HG02588 (cell line): ENCODE measurements at regions not wholly inside any gene's neighbourhood (a gene's known extent, or its start where the extent isn't known, plus 50 kb on each side); places are given as distances from the start of the nearest gene placed in this dataset.
"Not testable (repeated sequence)": the region's sequence is repeated elsewhere in the genome, so short reads cannot be mapped to it uniquely, and the experiment has no call there.

Source experiments
- ATAC-seq: cut with Tn5 transposase; IDR thresholded peaks from one replicate; pipeline ENCODE4 v1.9.1; 2021; ENCODE audit warnings: mild to moderate bottlenecking, moderate library complexity; ENCODE audit not compliant: unreplicated experiment

- ATAC-seq: not testable (repeated sequence)
Measured at GRCh38 chrY:6315917-6316316, 69.9 kb downstream of the TSPY2 start.

- ATAC-seq: not testable (repeated sequence)
Measured at GRCh38 chrY:6316419-6316818, 70.4 kb downstream of the TSPY2 start.

GRCh38 chrY:6366433-6366832 lies 120.4 kb downstream of the TSPY2 start:
- not testable (repeated sequence) for ATAC-seq

- ATAC-seq: not testable (repeated sequence)
Measured at GRCh38 chrY:6382390-6383165, 136.6 kb downstream of the TSPY2 start.

GRCh38 chrY:6388658-6389057 lies 142.6 kb downstream of the TSPY2 start:
- not testable (repeated sequence) for ATAC-seq

- peak; percentile 76 for ATAC-seq
Measured at GRCh38 chrY:6389561-6389960, 143.5 kb downstream of the TSPY2 start.

- not testable (repeated sequence) for ATAC-seq
Measured at GRCh38 chrY:6392200-6392599, 146.2 kb downstream of the TSPY2 start.

- ATAC-seq: not testable (repeated sequence)
Measured at GRCh38 chrY:6393242-6393641, 147.2 kb downstream of the TSPY2 start.

GRCh38 chrY:6395042-6395441 lies 149.0 kb downstream of the TSPY2 start:
- ATAC-seq: peak; percentile 77

GRCh38 chrY:6401871-6402270 lies 155.8 kb downstream of the TSPY2 start:
- not testable (repeated sequence) for ATAC-seq

GRCh38 chrY:6406827-6407226 lies 160.8 kb downstream of the TSPY2 start:
- peak; percentile 70 for ATAC-seq

GRCh38 chrY:6419171-6419570 lies 173.1 kb downstream of the TSPY2 start:
- ATAC-seq: not testable (repeated sequence)

GRCh38 chrY:6426701-6427100 lies 180.7 kb downstream of the TSPY2 start:
- ATAC-seq: not testable (repeated sequence)

GRCh38 chrY:6445529-6445928 lies 199.5 kb downstream of the TSPY2 start:
- not testable (repeated sequence) for ATAC-seq

- not testable (repeated sequence) for ATAC-seq
Measured at GRCh38 chrY:6447408-6447807, 201.4 kb downstream of the TSPY2 start.

GRCh38 chrY:6468358-6468757 lies 222.3 kb downstream of the TSPY2 start:
- not testable (repeated sequence) for ATAC-seq

- ATAC-seq: not testable (repeated sequence)
Measured at GRCh38 chrY:6471848-6472247, 225.8 kb downstream of the TSPY2 start.

- not testable (repeated sequence) for ATAC-seq
Measured at GRCh38 chrY:6495456-6495855, 249.4 kb downstream of the TSPY2 start.

GRCh38 chrY:6508842-6509241 lies 262.8 kb downstream of the TSPY2 start:
- not testable (repeated sequence) for ATAC-seq

- ATAC-seq: not testable (repeated sequence)
Measured at GRCh38 chrY:6520047-6520446, 274.0 kb downstream of the TSPY2 start.

GRCh38 chrY:6544076-6544756 lies 298.2 kb downstream of the TSPY2 start:
- ATAC-seq: not testable (repeated sequence)

GRCh38 chrY:6544757-6545083 lies 298.7 kb downstream of the TSPY2 start:
- ATAC-seq: not testable (repeated sequence)
